ENCODE measurements at regions not wholly inside any gene's neighbourhood (a gene's known extent, or its start where the extent isn't known, plus 50 kb on each side); places are given as distances from the start of the nearest gene placed in this dataset.

- no peak for TF ChIP-seq CTCF (conservative IDR thresholded peaks at IDR 0.05; ENCODE audit: control insufficient read depth, insufficient read depth, low read depth, low read length)
- H3K4me3 ChIP-seq (ENCODE audit: control insufficient read depth, low read depth, low read length): no peak overlapping the region
- DNase-seq (ENCODE audit: low read depth): peak; percentile 44
Observed at GRCh38 chr4:10180927-10181744, 64.5 kb upstream of the WDR1 start.

GRCh38 chr4:10180603-10180926 is 64.0 kb upstream of the WDR1 start:
- DNase-seq (ENCODE audit: low read depth): no peak
- TF ChIP-seq CTCF (conservative IDR thresholded peaks at IDR 0.05; ENCODE audit: control insufficient read depth, insufficient read depth, low read depth, low read length): no peak
- H3K4me3 ChIP-seq (ENCODE audit: control insufficient read depth, low read depth, low read length): no peak overlapping the region

GRCh38 chr4:10179957-10180602 is 63.5 kb upstream of the WDR1 start:
- no peak overlapping the region for H3K4me3 ChIP-seq (ENCODE audit: control insufficient read depth, low read depth, low read length)
- TF ChIP-seq CTCF (conservative IDR thresholded peaks at IDR 0.05; ENCODE audit: control insufficient read depth, insufficient read depth, low read depth, low read length): no peak
- DNase-seq (ENCODE audit: low read depth): no peak

- DNase-seq (ENCODE audit: low read depth): no peak
- no peak for TF ChIP-seq CTCF (conservative IDR thresholded peaks at IDR 0.05; ENCODE audit: control insufficient read depth, insufficient read depth, low read depth, low read length)
- H3K4me3 ChIP-seq (ENCODE audit: control insufficient read depth, low read depth, low read length): no peak overlapping the region
Observed at GRCh38 chr4:10178763-10179162, 62.2 kb upstream of the WDR1 start.

GRCh38 chr4:10175626-10176025 is 59.0 kb upstream of the WDR1 start:
- TF ChIP-seq CTCF (conservative IDR thresholded peaks at IDR 0.05; ENCODE audit: control insufficient read depth, insufficient read depth, low read depth, low read length): no peak
- no peak overlapping the region for H3K4me3 ChIP-seq (ENCODE audit: control insufficient read depth, low read depth, low read length)
- DNase-seq (ENCODE audit: low read depth): no peak

- no peak for DNase-seq (ENCODE audit: low read depth)
- no peak overlapping the region for H3K4me3 ChIP-seq (ENCODE audit: control insufficient read depth, low read depth, low read length)
- TF ChIP-seq CTCF (conservative IDR thresholded peaks at IDR 0.05; ENCODE audit: control insufficient read depth, insufficient read depth, low read depth, low read length): no peak
Observed at GRCh38 chr4:10173754-10174749, 57.5 kb upstream of the WDR1 start.
